ENCODE measurements at regions not wholly inside any gene's neighbourhood (a gene's known extent, or its start where the extent isn't known, plus 50 kb on each side); places are given as distances from the start of the nearest gene placed in this dataset.

DNA sequence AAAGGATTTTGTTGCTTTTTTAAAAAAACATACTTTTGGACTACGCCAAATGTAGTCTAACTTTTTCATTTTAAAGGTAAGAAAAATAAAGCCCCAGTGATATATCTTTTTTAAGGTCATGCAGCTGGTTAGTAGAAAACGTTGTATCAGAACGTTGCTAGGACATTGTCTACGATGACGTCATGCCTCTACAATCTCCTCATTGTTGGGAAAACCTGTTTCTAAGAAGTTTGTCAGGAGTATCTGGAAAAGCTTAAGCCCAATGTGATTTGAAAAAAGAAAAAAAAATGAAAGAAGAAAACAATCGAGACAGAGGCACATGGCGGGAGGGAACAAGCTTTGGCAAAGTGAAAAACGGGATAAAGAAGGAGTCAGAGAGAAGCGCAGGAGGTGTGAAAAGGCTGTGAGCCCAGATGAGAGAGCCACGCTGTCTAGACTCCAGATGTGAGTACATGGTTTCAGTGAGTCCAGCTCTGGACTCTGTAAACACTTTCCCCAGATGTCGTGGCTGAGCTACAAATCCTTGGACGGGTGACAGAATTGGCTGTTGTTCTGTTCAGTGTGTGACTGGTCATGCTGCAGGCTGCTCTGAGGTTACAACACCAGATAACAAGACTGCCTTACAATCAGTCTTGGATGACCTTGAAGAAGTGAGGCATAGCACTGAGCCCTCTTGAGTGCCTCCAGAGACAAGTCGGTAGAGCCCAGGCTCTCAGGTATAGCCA, 656.7 kb upstream of the ID4 start:
- peak overlapping the region; percentile 87 for H3K27ac ChIP-seq (ENCODE audit: low read length)
- H3K27me3 ChIP-seq (ENCODE audit: control insufficient read depth, insufficient read depth, low read length), result no peaks in the 10 kb centered on the region
- 9% methylated on average over 8 of the region's 13 CpGs for WGBS (ENCODE audit: insufficient coverage)

DNA sequence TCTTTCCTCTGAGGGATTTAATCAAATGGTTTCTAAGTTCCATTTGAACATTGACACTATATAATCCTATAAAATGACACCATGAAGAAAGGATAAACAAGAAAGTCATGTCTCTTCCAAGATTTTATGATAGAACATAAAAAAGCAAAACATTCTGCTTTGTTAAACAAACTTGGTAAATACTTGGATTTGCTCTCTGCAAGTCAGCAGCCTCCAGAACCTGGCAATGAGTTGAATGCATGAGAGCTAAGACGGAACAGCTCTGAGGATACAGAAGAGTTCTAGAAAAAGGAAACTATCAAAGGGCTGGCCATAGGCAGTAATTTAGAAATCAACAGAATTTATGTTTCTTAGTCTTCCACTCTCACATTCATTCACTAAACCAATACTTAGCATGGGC, 656.0 kb upstream of the ID4 start:
- Histone ChIP-seq H3K27me3 (ENCODE audit: control insufficient read depth, insufficient read depth, low read length) (no peaks in the 10 kb centered on the region), H3K36me3 (ENCODE audit: control insufficient read depth, insufficient read depth, low read length) (no peaks in the 10 kb centered on the region), H3K4me1 (ENCODE audit: control insufficient read depth, insufficient read depth, low read length) (peaks cover 7% of the 10 kb centered on the region), H3K9me3 (replicated peaks; ENCODE audit: control insufficient read depth, low read depth, low read length) (peaks cover 9% of the 10 kb centered on the region), H3K27ac (ENCODE audit: low read length) (peak overlapping the region; percentile 87), H3K4me3 (ENCODE audit: low read length) (no peak overlapping the region)
- peak; percentile 85 for DNase-seq
- no CpG with 5 or more reads among the region's 1 CpG for WGBS (ENCODE audit: insufficient coverage)

More for the DNA sequence above, 656.7 kb upstream of the ID4 start:
- no peak overlapping the region for H3K4me3 ChIP-seq (ENCODE audit: low read length)
- peak; percentile 98 for DNase-seq
- peaks cover 9% of the 10 kb centered on the region for H3K9me3 ChIP-seq (replicated peaks; ENCODE audit: control insufficient read depth, low read depth, low read length)
- H3K4me1 ChIP-seq (ENCODE audit: control insufficient read depth, insufficient read depth, low read length), result peaks cover 7% of the 10 kb centered on the region
- H3K36me3 ChIP-seq (ENCODE audit: control insufficient read depth, insufficient read depth, low read length), result no peaks in the 10 kb centered on the region

DNA sequence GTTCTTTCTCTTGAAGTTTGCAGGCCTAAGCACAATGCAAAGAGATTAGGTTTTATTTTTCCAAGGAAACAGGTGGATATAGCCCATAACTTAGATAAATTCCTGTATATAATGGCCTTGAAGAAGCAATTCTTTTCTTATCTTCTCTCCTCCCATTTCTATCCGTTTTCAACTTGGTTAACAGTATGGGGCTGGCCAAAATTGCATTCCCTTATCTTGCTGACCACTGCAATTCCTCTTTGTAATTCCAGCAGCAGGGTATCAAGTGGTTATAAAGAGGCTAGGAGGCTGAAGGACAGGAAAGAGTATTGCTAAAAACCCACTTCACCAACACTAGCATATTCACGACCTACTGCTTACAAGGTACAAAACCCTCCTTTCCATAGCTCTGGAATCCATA, 643.5 kb upstream of the ID4 start:
- DNase-seq, result no peak

DNA sequence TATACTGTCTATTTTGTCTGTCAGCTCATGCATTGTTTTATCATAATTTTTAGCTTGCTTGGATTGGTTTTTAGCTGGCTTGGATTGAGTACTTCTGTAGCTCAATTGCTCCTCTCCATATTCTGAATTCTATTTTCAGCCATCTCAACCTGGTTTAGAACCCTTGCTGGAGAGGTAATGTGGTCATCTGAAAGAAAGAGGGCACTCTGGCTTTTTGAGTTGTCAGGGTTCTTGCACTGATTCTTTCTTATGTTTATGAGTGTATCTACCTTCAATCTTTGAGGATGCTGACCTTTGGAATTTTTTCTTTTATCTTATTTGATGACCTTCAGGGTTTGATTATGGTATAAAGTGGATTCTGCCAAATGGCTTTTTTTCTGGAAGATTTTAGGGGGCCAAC, 632.7 kb upstream of the ID4 start:
- Histone ChIP-seq H3K4me3 (ENCODE audit: low read length) (no peak overlapping the region), H3K36me3 (ENCODE audit: control insufficient read depth, insufficient read depth, low read length) (no peaks in the 10 kb centered on the region)
- no peak for DNase-seq

More for the DNA sequence above, 643.5 kb upstream of the ID4 start:
- Histone ChIP-seq H3K9me3 (replicated peaks; ENCODE audit: control insufficient read depth, low read depth, low read length) (peaks cover under 1% of the 10 kb centered on the region), H3K4me3 (ENCODE audit: low read length) (no peak overlapping the region), H3K27me3 (ENCODE audit: control insufficient read depth, insufficient read depth, low read length) (no peaks in the 10 kb centered on the region), H3K36me3 (ENCODE audit: control insufficient read depth, insufficient read depth, low read length) (no peaks in the 10 kb centered on the region), H3K27ac (ENCODE audit: low read length) (no peak overlapping the region), H3K4me1 (ENCODE audit: control insufficient read depth, insufficient read depth, low read length) (no peaks in the 10 kb centered on the region)
- no CpG with 5 or more reads among the region's 2 CpGs for WGBS (ENCODE audit: insufficient coverage)

DNA sequence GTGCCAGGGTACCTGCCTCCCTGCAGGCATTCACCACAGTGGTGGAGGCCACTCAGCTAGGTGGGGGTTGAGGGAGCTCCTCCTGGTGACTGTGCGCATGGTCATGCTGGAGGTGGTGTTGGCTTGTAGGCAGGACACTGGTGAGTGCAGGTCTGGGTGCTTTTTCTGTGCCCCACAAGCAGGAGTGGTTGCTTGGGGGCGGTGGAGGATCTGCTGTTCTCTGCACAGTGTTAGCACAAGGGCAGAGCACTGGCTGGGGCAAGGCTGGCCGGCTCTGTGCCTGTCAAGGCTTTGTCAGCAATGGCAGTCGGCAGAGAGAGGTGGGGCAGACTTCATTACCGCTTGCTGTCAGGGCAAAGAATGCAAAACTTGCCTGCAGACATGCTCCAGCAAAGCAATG, 632.1 kb upstream of the ID4 start:
- Histone ChIP-seq H3K36me3 (ENCODE audit: control insufficient read depth, insufficient read depth, low read length) (no peaks in the 10 kb centered on the region), H3K4me1 (ENCODE audit: control insufficient read depth, insufficient read depth, low read length) (no peaks in the 10 kb centered on the region), H3K9me3 (replicated peaks; ENCODE audit: control insufficient read depth, low read depth, low read length) (peaks cover 3% of the 10 kb centered on the region), H3K4me3 (ENCODE audit: low read length) (no peak overlapping the region), H3K27me3 (ENCODE audit: control insufficient read depth, insufficient read depth, low read length) (no peaks in the 10 kb centered on the region), H3K27ac (ENCODE audit: low read length) (no peak overlapping the region)
- WGBS (ENCODE audit: insufficient coverage), result 88% methylated on average over 5 of the region's 5 CpGs
- no peak for DNase-seq

More for the DNA sequence above, 632.7 kb upstream of the ID4 start:
- no peak overlapping the region for H3K27ac ChIP-seq (ENCODE audit: low read length)
- H3K27me3 ChIP-seq (ENCODE audit: control insufficient read depth, insufficient read depth, low read length), result no peaks in the 10 kb centered on the region
- H3K4me1 ChIP-seq (ENCODE audit: control insufficient read depth, insufficient read depth, low read length), result no peaks in the 10 kb centered on the region
- H3K9me3 ChIP-seq (replicated peaks; ENCODE audit: control insufficient read depth, low read depth, low read length), result peaks cover 3% of the 10 kb centered on the region

DNA sequence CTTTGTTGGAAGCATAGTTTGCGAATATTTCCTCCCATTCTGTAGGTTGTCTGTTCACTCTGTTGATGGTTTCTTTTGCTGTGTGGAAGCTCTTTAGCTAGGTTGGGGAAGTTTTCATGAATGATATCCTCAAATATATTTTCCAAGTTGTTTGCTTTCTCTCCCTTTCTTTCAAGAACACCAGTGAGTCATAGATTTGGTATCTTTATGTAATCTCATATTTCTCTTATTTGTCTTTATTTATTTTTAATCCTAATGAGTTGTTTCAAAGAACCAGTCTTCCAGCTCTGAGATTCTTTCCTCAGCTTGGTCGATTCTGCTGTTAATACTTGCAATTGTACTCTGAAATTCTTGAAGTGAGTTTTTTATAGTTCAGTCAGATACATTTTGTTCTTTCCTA, 628.0 kb upstream of the ID4 start:
- no peak for DNase-seq
- no peaks in the 10 kb centered on the region for H3K27me3 ChIP-seq (ENCODE audit: control insufficient read depth, insufficient read depth, low read length)
- H3K36me3 ChIP-seq (ENCODE audit: control insufficient read depth, insufficient read depth, low read length), result no peaks in the 10 kb centered on the region
- H3K4me1 ChIP-seq (ENCODE audit: control insufficient read depth, insufficient read depth, low read length), result no peaks in the 10 kb centered on the region
- no peak overlapping the region for H3K27ac ChIP-seq (ENCODE audit: low read length)
- WGBS (ENCODE audit: insufficient coverage), result no CpG with 5 or more reads among the region's 2 CpGs
- no peak overlapping the region for H3K4me3 ChIP-seq (ENCODE audit: low read length)
- no peaks in the 10 kb centered on the region for H3K9me3 ChIP-seq (replicated peaks; ENCODE audit: control insufficient read depth, low read depth, low read length)

DNA sequence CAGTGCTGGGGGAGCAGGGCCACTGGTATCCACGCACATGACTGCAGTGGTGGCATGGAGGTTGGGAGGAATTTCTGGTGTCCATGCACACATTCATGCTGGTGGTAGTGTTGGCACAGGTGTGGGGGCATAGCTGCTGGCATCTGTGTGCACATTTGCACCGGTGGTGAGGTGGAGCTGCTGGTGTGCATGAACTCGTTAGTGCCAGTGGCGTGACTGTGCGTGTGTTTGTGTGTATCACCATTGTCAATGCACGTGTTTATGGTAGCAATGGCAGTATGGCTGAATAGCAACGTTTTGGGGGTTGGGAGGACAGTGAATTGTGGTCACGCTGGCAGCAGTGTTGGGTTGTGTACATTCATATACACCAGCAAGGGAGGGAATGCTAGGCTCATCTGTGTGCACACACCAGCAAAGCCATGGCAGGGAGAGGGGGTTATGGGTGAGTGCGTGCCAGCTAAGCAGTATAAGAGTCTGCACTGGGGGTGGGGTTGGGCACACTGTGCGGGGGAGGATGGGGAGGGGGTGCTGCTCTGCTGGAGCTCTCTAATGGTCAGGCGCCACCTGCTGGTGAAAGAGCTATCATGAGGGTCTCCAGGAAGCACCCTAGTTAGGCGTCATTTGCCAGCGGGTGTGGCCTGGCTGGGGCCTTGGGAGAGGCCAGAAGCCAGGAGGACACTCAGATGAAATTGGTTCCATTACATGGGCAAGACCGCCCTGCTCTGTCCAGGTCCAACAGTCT, 626.1 kb upstream of the ID4 start:
- WGBS (ENCODE audit: insufficient coverage), result 82% methylated on average over 12 of the region's 14 CpGs
- Histone ChIP-seq H3K27me3 (ENCODE audit: control insufficient read depth, insufficient read depth, low read length) (no peaks in the 10 kb centered on the region), H3K9me3 (replicated peaks; ENCODE audit: control insufficient read depth, low read depth, low read length) (no peaks in the 10 kb centered on the region), H3K4me1 (ENCODE audit: control insufficient read depth, insufficient read depth, low read length) (no peaks in the 10 kb centered on the region), H3K36me3 (ENCODE audit: control insufficient read depth, insufficient read depth, low read length) (no peaks in the 10 kb centered on the region), H3K4me3 (ENCODE audit: low read length) (no peak overlapping the region), H3K27ac (ENCODE audit: low read length) (no peak overlapping the region)
- no peak for DNase-seq

DNA sequence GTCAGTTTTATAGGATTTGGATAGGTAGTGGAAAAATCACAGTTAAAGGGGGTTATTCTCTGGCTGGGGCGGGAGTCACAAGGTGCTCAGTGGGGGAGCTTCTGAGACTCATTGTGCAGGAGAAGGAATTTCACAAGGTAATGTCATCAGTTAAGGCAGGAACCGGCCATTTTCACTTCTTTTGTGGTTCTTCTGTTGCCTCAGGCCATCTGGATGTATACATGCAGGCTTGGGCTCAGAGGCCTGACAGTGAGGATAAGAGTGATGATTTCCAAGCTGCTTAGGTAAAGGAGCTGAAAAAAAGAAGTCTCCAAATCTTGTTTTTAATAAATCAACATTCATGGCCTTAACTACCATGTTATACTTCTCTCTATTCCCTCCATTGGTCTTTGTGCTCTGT, 622.9 kb upstream of the ID4 start:
- no peak overlapping the region for H3K27ac ChIP-seq (ENCODE audit: low read length)
- no peaks in the 10 kb centered on the region for H3K27me3 ChIP-seq (ENCODE audit: control insufficient read depth, insufficient read depth, low read length)
- 69% methylated on average over 2 of the region's 2 CpGs for WGBS (ENCODE audit: insufficient coverage)
- no peak overlapping the region for H3K4me3 ChIP-seq (ENCODE audit: low read length)
- H3K36me3 ChIP-seq (ENCODE audit: control insufficient read depth, insufficient read depth, low read length), result no peaks in the 10 kb centered on the region
- no peaks in the 10 kb centered on the region for H3K9me3 ChIP-seq (replicated peaks; ENCODE audit: control insufficient read depth, low read depth, low read length)
- H3K4me1 ChIP-seq (ENCODE audit: control insufficient read depth, insufficient read depth, low read length), result no peaks in the 10 kb centered on the region
- no peak for DNase-seq

DNA sequence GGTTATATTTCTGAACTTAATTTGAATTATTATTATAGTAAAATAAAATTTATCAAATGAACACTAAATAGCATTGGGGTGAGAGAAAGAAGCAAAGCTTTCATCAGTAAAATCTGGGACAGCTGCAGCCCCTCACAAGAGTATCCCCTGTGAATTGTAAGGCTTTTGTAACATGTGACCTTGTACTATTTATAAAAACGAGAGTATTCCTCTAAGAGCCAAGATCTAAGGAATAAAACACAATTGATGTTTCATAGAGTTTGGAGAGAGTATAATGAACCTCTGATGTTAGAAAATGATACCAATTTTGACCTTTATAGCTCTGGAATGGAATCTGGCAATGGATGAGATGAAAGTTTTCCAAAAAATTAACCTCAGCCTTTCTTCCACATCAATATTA, 617.2 kb upstream of the ID4 start:
- WGBS (ENCODE audit: insufficient coverage), result no CpG with 5 or more reads among the region's 1 CpG
- no peak overlapping the region for H3K4me3 ChIP-seq (ENCODE audit: low read length)
- no peaks in the 10 kb centered on the region for H3K27me3 ChIP-seq (ENCODE audit: control insufficient read depth, insufficient read depth, low read length)
- H3K4me1 ChIP-seq (ENCODE audit: control insufficient read depth, insufficient read depth, low read length), result no peaks in the 10 kb centered on the region
- H3K27ac ChIP-seq (ENCODE audit: low read length), result no peak overlapping the region
- no peaks in the 10 kb centered on the region for H3K9me3 ChIP-seq (replicated peaks; ENCODE audit: control insufficient read depth, low read depth, low read length)
- H3K36me3 ChIP-seq (ENCODE audit: control insufficient read depth, insufficient read depth, low read length), result no peaks in the 10 kb centered on the region
- DNase-seq, result peak; percentile 17

DNA sequence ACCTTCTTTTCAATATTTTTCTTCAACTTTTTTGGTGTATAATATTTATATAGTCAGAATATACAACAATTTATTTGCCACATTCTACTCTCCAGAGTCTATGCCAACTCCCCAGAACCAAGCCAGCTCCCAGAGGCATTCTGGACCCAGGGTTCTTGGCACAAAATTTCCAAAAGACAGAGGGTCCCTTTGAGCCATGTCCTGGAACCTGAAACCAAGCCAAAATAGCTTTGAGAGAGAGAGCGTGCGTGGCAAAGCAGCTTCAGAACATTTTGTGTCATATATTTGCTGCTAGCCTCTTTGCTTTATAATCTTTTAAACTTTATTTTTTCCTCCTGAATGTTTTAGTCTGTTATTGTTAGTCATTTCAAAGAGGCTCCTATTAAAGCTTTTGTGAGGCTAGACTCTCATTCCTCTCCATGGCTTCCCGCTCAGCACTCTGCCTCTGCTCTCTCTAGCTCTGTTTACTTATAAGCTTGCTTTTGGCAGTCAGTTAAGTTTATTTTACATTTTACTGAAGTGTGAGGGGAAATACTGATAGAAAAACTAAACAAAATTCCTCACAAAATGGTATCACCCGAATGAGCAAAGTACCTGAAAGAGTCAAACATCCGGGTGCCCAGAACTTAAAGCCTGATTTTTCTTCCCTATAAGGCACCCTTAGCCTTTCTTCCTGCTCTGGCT, 605.1 kb upstream of the ID4 start:
- DNase-seq, result peak; percentile 28
- H3K36me3 ChIP-seq (ENCODE audit: control insufficient read depth, insufficient read depth, low read length), result no peaks in the 10 kb centered on the region
- H3K4me3 ChIP-seq (ENCODE audit: low read length), result no peak overlapping the region
- 80% methylated on average over 1 of the region's 5 CpGs for WGBS (ENCODE audit: insufficient coverage)
- no peak overlapping the region for H3K27ac ChIP-seq (ENCODE audit: low read length)
- H3K27me3 ChIP-seq (ENCODE audit: control insufficient read depth, insufficient read depth, low read length), result no peaks in the 10 kb centered on the region
- H3K4me1 ChIP-seq (ENCODE audit: control insufficient read depth, insufficient read depth, low read length), result no peaks in the 10 kb centered on the region
- no peaks in the 10 kb centered on the region for H3K9me3 ChIP-seq (replicated peaks; ENCODE audit: control insufficient read depth, low read depth, low read length)
